Sigmoid colon (tissue), 6 donors: ENCODE measurements at regions not wholly inside any gene's neighbourhood (a gene's known extent, or its start where the extent isn't known, plus 50 kb on each side); places are given as distances from the start of the nearest gene placed in this dataset.
"Not testable (repeated sequence)": the region's sequence is repeated elsewhere in the genome, so short reads cannot be mapped to it uniquely, and the experiment has no call there.

ENCODE experiments used
- DNase-seq: peaks from one replicate; pipeline ENCODE4 v3.0.0-alpha.2; 2019
- H3K27ac ChIP-seq, 4 donors: fragments of 200-600 bp; sonication (generic); one replicate each; pipeline ENCODE4 v1.5.1; 2016 to 2019; ENCODE audit warnings: mild to moderate bottlenecking in 1 of 4
- H3K27me3 ChIP-seq, 3 donors: fragments of 200-600 bp; sonication (generic); one replicate each; pipeline ENCODE4 v1.5.1; 2019; ENCODE audit warnings: mild to moderate bottlenecking in 1 of 3
- H3K36me3 ChIP-seq, 4 donors: fragments of 200-600 bp; sonication (generic); one replicate each; pipeline ENCODE4 v1.5.1; 2016 to 2019
- H3K4me1 ChIP-seq, 4 donors: fragments of 200-600 bp; sonication (generic); one replicate each; pipeline ENCODE4 v1.5.1; 2017 to 2019
- H3K4me3 ChIP-seq, 4 donors: fragments of 200-600 bp; sonication (generic); one replicate each; pipeline ENCODE4 v1.5.1; 2017 to 2019; ENCODE audit warnings: mild to moderate bottlenecking in 2 of 4, moderate library complexity in 1 of 4
- H3K9me3 ChIP-seq, 4 donors: fragments of 200-600 bp in 3 of 4; sonication (generic) in 3 of 4; one replicate each; pipeline versions ENCODE4 v1.5.1 to v1.6.1; 2013 to 2019
- EP300 ChIP-seq, 4 donors: sonication (generic); formaldehyde crosslinking; IDR thresholded peaks; one replicate each; pipeline ENCODE4 v1.6.1; 2017; ENCODE audit warnings: antibody characterized with exemption in 4 of 4
- POLR2A ChIP-seq, 2 donors: fragments of 450-650 bp; IDR thresholded peaks; one replicate each; pipeline ENCODE4 v1.6.1; 2016; ENCODE audit warnings: antibody characterized with exemption in 2 of 2, mild to moderate bottlenecking in 2 of 2, moderate library complexity in 2 of 2
- POLR2AphosphoS5 ChIP-seq, 4 donors: sonication (generic); formaldehyde crosslinking; IDR thresholded peaks; one replicate each; pipeline ENCODE4 v1.6.1; 2017; ENCODE audit warnings: antibody characterized with exemption in 4 of 4
- WGBS, 2 donors: extraction: QIAGEN DNeasy Blood & Tissue Kit; methylation state at CpG; one replicate each; pipeline ENCODE4 v1.1.7; 2013; 5-methylcytosine and 5-hydroxymethylcytosine counted together
- intact Hi-C: fragments of 100-400 bp; cut with DNase I; formaldehyde crosslinking; loops from one replicate; pipeline ENCODE4 v1.15.1; 2023
- TF ChIP-seq, protein P1 (sequence below), 4 experiments: fragments of 450-650 bp in 3 of 4; fragments of 200-600 bp in 1 of 4; IDR thresholded peaks; one replicate each; pipeline ENCODE4 v1.5.1; 2016 to 2019; ENCODE audit warnings: antibody characterized with exemption in 4 of 4, mild to moderate bottlenecking in 3 of 4, moderate library complexity in 2 of 4
- donor health status: healthy with polysubstance abuse.
- donor health status: healthy.

DNA sequence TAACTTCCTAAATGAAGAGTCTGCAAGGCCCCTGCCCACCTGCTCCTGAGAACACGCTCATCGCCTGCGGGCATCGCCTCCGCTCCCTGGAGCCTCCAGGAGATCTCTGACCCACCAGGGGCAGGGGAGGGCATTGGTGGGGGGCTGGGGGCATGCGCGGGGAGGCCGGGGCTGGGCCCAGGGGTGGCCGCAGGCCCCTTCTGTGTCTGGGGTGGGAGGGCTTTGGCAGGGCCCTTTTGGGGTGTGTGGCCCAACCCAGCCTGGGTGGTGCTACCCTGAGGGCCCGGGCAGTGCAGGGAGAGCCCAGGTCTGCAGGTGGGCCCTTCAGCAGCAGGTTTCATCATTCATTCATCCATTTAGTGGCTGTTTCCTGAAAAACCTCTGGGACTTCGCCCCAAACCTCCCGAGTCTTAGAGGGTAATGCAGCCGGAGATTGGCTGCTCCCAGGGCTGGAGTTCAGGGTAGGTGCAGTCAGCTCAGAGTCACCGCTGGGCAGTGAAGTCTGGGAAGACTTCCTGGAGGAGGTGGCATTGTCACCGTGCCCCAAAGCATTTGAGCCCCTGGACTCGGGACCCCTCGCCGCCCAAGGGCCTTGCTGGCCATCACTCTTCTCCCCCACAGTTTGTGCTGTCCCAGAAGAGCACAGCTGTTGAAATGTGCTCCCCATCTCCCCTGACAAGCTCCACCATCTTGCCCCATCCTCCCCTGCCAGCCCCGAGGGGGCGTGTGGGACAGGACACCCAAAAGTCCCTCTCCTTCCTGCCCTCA, 255.1 kb downstream of the PARP8 start:
- intact Hi-C loops = no loop called here
- H3K27me3 ChIP-seq = no peaks in the 10 kb centered on the region
- no peaks in the 10 kb centered on the region for H3K4me1 ChIP-seq
- no peak for TF ChIP-seq POLR2AphosphoS5 (IDR thresholded peaks at IDR 0.05)
- no peak for TF ChIP-seq POLR2A (IDR thresholded peaks at IDR 0.05)
- no peak for TF ChIP-seq EP300 (IDR thresholded peaks at IDR 0.05)
- TF ChIP-seq, protein P1, sequence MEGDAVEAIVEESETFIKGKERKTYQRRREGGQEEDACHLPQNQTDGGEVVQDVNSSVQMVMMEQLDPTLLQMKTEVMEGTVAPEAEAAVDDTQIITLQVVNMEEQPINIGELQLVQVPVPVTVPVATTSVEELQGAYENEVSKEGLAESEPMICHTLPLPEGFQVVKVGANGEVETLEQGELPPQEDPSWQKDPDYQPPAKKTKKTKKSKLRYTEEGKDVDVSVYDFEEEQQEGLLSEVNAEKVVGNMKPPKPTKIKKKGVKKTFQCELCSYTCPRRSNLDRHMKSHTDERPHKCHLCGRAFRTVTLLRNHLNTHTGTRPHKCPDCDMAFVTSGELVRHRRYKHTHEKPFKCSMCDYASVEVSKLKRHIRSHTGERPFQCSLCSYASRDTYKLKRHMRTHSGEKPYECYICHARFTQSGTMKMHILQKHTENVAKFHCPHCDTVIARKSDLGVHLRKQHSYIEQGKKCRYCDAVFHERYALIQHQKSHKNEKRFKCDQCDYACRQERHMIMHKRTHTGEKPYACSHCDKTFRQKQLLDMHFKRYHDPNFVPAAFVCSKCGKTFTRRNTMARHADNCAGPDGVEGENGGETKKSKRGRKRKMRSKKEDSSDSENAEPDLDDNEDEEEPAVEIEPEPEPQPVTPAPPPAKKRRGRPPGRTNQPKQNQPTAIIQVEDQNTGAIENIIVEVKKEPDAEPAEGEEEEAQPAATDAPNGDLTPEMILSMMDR (IDR thresholded peaks at IDR 0.05) = no peak
- no peaks in the 10 kb centered on the region for H3K36me3 ChIP-seq
- no peak overlapping the region for H3K4me3 ChIP-seq
- H3K27ac ChIP-seq = no peak overlapping the region
- 95 to 96% methylated on average over 20 of the region's 20 CpGs for WGBS, 2 donors
- H3K9me3 ChIP-seq = no peaks in the 10 kb centered on the region
- DNase-seq = no peak

DNA sequence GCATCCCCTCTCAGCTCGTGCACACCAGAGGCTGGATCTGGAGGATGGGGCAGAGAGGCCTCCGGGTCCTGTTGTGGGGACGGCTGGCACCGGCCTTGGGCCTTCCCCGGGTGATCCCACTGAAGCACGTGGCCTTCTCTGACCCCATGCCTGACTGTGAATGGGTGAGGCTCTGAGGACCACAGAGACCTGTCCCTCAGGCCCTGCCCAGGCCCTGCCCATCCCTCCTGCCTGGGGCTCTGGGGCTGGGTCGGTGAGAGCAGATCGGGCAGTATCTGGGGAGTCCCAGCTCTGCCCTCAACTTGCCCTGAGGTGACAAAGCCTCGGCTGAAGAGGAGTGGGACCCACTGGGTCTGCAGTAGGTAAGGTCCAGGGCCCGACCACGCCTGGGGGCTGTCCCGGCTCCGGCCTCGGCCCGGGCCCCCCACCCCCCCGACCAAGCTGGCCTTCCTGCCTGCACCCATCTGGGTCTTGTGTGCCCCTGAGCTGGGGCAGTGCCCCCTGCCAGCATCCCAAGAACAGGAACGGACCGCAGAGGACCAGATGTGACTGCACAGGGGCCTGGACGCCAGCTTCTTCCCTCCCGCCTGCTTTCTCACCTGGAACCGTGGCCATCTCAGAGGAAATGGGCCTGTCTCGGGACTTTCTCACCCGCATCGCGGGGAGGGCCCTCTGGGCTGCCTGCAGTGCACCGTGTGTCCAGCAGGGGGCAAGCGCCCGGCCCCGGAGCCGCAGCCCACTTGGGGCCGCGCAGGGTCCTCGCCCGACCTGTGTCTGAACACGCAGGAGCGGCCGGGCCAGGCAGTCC, 255.9 kb downstream of the PARP8 start:
- intact Hi-C loops, H3K4me1 ChIP-seq, H3K27me3 ChIP-seq, H3K27ac ChIP-seq, DNase-seq, H3K36me3 ChIP-seq, H3K9me3 ChIP-seq: not testable (repeated sequence)
- peak overlapping the region in 1 of 4 donors; percentile 21 for H3K4me3 ChIP-seq
- TF ChIP-seq, protein P1 (IDR thresholded peaks at IDR 0.05) = peak in 2 of 4 experiments; percentile 28 to 37
- WGBS, 2 donors = 73% methylated on average over 37 of the region's 37 CpGs

DNA sequence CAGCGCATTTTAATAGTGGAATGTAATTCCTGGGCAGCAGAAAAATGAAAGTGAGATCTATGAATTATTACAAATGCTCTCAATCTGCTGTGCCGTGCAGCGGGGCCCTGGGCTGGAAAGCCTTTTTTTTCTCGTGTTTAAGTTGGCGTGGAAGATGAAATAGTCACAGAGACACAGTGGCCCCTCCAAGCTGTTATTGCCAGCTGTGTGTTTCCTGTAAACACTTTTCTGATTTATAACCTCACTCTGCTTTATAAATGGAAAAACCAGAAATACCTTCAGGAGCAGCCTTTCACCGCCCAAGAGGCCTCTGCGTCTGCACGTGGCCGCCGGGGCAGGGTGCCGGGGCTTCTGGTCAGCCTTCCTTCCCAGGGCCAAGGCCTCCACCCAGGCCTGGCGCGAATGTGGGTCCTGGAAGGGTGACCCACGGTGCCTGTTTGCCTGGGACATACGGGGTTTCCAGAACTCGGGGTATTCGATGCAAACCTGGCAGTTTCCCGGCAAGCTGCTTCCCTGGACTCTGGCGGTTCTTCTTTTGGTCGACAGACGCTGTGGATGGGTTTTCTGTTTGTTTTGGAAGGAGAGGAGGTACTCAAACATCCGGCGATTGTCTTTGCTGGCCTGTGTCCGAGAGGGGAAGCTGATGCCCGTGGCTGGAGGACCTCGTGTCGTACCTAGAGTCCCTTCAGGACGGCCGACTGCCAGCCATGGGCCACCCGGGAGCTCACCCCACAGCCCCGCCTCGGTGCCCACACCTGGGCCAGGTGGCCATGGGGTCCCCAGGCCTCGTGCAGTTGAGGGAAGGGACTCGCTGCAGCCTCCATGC, 256.7 kb downstream of the PARP8 start:
- H3K9me3 ChIP-seq = no peaks in the 10 kb centered on the region
- intact Hi-C loops = no loop called here
- H3K27me3 ChIP-seq = no peaks in the 10 kb centered on the region
- no peak overlapping the region for H3K27ac ChIP-seq
- WGBS, 2 donors = 86 to 88% methylated on average over 34 of the region's 34 CpGs
- H3K4me3 ChIP-seq = peak overlapping the region in 1 of 4 donors; percentile 21
- H3K36me3 ChIP-seq = no peaks in the 10 kb centered on the region
- no peak for TF ChIP-seq POLR2AphosphoS5 (IDR thresholded peaks at IDR 0.05)
- TF ChIP-seq, protein P1 (IDR thresholded peaks at IDR 0.05) = peak in 1 of 4 experiments; percentile 14
- DNase-seq = no peak
- H3K4me1 ChIP-seq = no peaks in the 10 kb centered on the region

DNA sequence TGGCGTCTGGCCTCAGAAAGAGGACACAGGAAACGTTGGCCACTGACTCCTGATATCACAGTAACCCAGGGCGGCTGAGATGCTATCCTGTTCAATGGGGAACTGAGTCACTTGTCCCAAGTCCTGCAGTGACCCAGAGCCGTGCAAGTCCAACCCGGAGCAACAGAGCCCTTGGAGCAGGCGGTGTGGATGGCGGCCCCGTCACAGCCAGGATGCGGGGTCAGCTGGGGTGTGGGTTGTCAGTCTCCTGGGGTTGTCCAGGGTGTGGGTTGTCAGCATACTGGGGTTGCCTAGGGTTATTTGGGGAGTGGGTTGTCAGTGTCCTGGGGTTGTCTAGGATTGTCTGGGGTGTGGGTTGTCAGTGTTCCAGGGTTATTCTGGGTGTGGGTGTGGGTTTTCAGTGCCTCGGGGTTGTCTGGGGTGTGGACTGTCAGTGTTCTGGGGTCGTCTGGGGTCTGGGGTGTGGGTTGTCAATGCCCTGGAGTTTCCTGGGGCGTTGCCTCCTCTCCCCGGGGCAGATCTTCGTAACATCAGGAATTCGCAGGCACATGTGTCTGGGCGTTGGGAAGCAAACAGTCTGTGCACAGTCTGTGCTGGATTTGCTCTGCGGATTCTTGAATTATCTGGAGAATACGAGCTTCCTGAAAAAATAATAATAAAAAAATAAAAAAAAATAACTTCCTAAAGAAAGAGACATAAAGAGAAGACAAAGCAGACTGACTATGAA, 257.5 kb downstream of the PARP8 start:
- no peak for DNase-seq
- Histone ChIP-seq H3K27ac (no peak overlapping the region), H3K27me3 (no peaks in the 10 kb centered on the region), H3K4me1 (no peaks in the 10 kb centered on the region), H3K9me3 (no peaks in the 10 kb centered on the region), H3K36me3 (no peaks in the 10 kb centered on the region), H3K4me3 (no peak overlapping the region)
- 79 to 90% methylated on average over 18 of the region's 18 CpGs for WGBS, 2 donors
- intact Hi-C loops = no loop called here
- TF ChIP-seq EP300 (IDR thresholded peaks at IDR 0.05) = no peak
- no peak for TF ChIP-seq POLR2AphosphoS5 (IDR thresholded peaks at IDR 0.05)
- TF ChIP-seq, protein P1 (IDR thresholded peaks at IDR 0.05) = no peak
- TF ChIP-seq POLR2A (IDR thresholded peaks at IDR 0.05) = no peak
